ENCODE measurements at regions not wholly inside any gene's neighbourhood (a gene's known extent, or its start where the extent isn't known, plus 50 kb on each side); places are given as distances from the start of the nearest gene placed in this dataset.

- H3K4me3 ChIP-seq (ENCODE audit: low read depth in 1 of 2, low read length in 2 of 2) = no peak overlapping the region
- 34 to 44% methylated on average over 2 of the region's 2 CpGs for WGBS, 2 donors
- H3K9me3 ChIP-seq (ENCODE audit: control insufficient read depth in 2 of 2, insufficient read depth in 1 of 2, low read depth in 1 of 2, low read length in 1 of 2) = no peaks in the 10 kb centered on the region
- H3K27ac ChIP-seq (ENCODE audit: low read depth in 2 of 2, low read length in 1 of 2) = no peak overlapping the region
- H3K36me3 ChIP-seq (ENCODE audit: control insufficient read depth in 2 of 2, insufficient read depth in 2 of 2, low read length in 1 of 2) = no peaks in the 10 kb centered on the region
- H3K4me1 ChIP-seq (ENCODE audit: control insufficient read depth in 2 of 2, insufficient read depth in 2 of 2, low read length in 1 of 2) = no peaks in the 10 kb centered on the region
- no peaks in the 10 kb centered on the region for H3K27me3 ChIP-seq (ENCODE audit: control insufficient read depth in 1 of 2, insufficient read depth in 2 of 2, low read length in 2 of 2)
Measured at GRCh38 chr2:172153156-172153555, 50.5 kb upstream of the DLX2 start.

DNA sequence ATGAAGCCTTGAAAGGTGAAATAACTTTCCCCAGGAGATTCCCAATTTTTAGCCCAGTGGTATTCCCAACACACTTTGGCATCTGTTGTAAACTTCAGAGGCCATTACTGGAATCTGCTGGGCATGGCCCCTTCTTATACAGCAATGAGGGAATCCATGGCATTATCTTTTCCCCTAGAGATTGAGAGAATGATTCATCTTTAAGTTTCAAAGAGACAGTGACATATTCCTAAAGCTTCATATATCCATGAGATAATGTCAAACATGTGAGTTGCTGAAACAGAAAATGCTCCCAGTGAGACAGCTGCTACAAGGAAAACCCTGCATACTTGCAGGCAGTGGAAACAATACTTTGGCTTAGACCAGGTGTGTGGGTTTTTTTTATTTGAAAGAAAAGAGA is 51.1 kb upstream of the DLX2 start:
- H3K27ac ChIP-seq (ENCODE audit: low read depth in 2 of 2, low read length in 1 of 2) = no peak overlapping the region
- no peaks in the 10 kb centered on the region for H3K27me3 ChIP-seq (ENCODE audit: control insufficient read depth in 1 of 2, insufficient read depth in 2 of 2, low read length in 2 of 2)
- H3K4me3 ChIP-seq (ENCODE audit: low read depth in 1 of 2, low read length in 2 of 2) = no peak overlapping the region
- no peaks in the 10 kb centered on the region for H3K36me3 ChIP-seq (ENCODE audit: control insufficient read depth in 2 of 2, insufficient read depth in 2 of 2, low read length in 1 of 2)
- no peaks in the 10 kb centered on the region for H3K4me1 ChIP-seq (ENCODE audit: control insufficient read depth in 2 of 2, insufficient read depth in 2 of 2, low read length in 1 of 2)
- no peaks in the 10 kb centered on the region for H3K9me3 ChIP-seq (ENCODE audit: control insufficient read depth in 2 of 2, insufficient read depth in 1 of 2, low read depth in 1 of 2, low read length in 1 of 2)

DNA sequence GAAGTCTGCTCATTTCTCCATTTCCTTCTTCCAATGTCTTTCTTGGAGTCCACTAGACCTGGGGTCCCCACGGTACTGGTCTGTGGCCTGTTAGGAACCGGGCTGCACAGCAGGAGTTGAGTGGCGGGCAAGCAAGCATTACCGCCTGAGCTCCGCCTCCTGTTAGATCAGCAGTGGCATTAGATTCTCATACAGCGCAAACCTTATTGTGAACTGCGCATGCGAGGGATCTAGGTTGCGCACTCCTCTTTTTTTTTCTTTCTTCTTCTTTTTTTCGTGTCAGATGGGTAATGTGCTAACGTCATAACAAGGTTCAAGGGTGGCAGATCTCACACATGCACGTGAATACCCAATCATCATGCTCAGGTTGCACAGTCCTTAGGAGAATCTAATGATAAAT is 53.1 kb upstream of the DLX2 start:
- H3K36me3 ChIP-seq (ENCODE audit: control insufficient read depth in 2 of 2, insufficient read depth in 2 of 2, low read length in 1 of 2) = no peaks in the 10 kb centered on the region
- 83 to 88% methylated on average over 12 of the region's 12 CpGs for WGBS, 2 donors

GRCh38 chr2:172160839-172161238 is 58.1 kb upstream of the DLX2 start:
- Histone ChIP-seq H3K27me3 (ENCODE audit: control insufficient read depth in 1 of 2, insufficient read depth in 2 of 2, low read length in 2 of 2) (no peaks in the 10 kb centered on the region), H3K36me3 (ENCODE audit: control insufficient read depth in 2 of 2, insufficient read depth in 2 of 2, low read length in 1 of 2) (no peaks in the 10 kb centered on the region), H3K4me1 (ENCODE audit: control insufficient read depth in 2 of 2, insufficient read depth in 2 of 2, low read length in 1 of 2) (no peaks in the 10 kb centered on the region), H3K9me3 (ENCODE audit: control insufficient read depth in 2 of 2, insufficient read depth in 1 of 2, low read depth in 1 of 2, low read length in 1 of 2) (peaks cover 0 to 4% of the 10 kb centered on the region in 2 donors), H3K27ac (ENCODE audit: low read depth in 2 of 2, low read length in 1 of 2) (no peak overlapping the region), H3K4me3 (ENCODE audit: low read depth in 1 of 2, low read length in 2 of 2) (no peak overlapping the region)
- 92 to 94% methylated on average over 1 of the region's 1 CpG for WGBS, 2 donors

More for the DNA sequence above, 53.1 kb upstream of the DLX2 start:
- no peak overlapping the region for H3K27ac ChIP-seq (ENCODE audit: low read depth in 2 of 2, low read length in 1 of 2)
- no peak overlapping the region for H3K4me3 ChIP-seq (ENCODE audit: low read depth in 1 of 2, low read length in 2 of 2)
- no peaks in the 10 kb centered on the region for H3K4me1 ChIP-seq (ENCODE audit: control insufficient read depth in 2 of 2, insufficient read depth in 2 of 2, low read length in 1 of 2)
- H3K27me3 ChIP-seq (ENCODE audit: control insufficient read depth in 1 of 2, insufficient read depth in 2 of 2, low read length in 2 of 2) = no peaks in the 10 kb centered on the region
- H3K9me3 ChIP-seq (ENCODE audit: control insufficient read depth in 2 of 2, insufficient read depth in 1 of 2, low read depth in 1 of 2, low read length in 1 of 2) = no peaks in the 10 kb centered on the region

DNA sequence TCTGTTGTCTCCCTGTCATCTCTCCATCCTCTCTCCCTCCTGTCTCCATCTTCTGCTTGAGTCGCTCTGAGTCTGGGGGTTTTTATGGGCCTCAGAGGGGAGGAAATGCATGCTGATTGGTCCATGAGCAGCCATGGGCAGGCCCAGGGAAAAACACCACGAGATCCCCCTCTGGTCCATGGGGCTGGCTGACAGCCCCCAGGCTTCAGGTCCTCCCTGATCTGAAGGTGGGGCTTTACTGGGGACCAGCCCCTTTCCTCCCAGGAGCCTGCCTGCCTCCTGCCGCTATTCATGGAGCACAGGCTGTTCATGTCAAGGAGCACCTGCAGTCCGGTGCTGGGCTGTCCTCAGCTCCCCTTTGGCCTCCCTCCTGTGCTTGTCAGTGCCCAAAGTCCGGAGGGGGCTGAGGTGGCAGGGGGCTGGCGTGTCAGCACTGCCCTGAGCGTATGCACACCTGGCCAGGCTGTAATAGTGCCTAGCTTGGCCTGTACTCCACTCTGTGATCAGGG is 59.6 kb upstream of the DLX2 start:
- no peaks in the 10 kb centered on the region for H3K4me1 ChIP-seq (ENCODE audit: control insufficient read depth in 2 of 2, insufficient read depth in 2 of 2, low read length in 1 of 2)
- no peak overlapping the region for H3K27ac ChIP-seq (ENCODE audit: low read depth in 2 of 2, low read length in 1 of 2)
- H3K9me3 ChIP-seq (ENCODE audit: control insufficient read depth in 2 of 2, insufficient read depth in 1 of 2, low read depth in 1 of 2, low read length in 1 of 2) = peaks cover 0 to 4% of the 10 kb centered on the region in 2 donors
- no peak overlapping the region for H3K4me3 ChIP-seq (ENCODE audit: low read depth in 1 of 2, low read length in 2 of 2)
- no peaks in the 10 kb centered on the region for H3K27me3 ChIP-seq (ENCODE audit: control insufficient read depth in 1 of 2, insufficient read depth in 2 of 2, low read length in 2 of 2)
- 76 to 88% methylated on average over 6 to 7 of the region's 7 CpGs for WGBS, 2 donors
- H3K36me3 ChIP-seq (ENCODE audit: control insufficient read depth in 2 of 2, insufficient read depth in 2 of 2, low read length in 1 of 2) = no peaks in the 10 kb centered on the region

- peaks cover 0 to 4% of the 10 kb centered on the region in 2 donors for H3K9me3 ChIP-seq (ENCODE audit: control insufficient read depth in 2 of 2, insufficient read depth in 1 of 2, low read depth in 1 of 2, low read length in 1 of 2)
Measured at GRCh38 chr2:172162739-172163336, 60.1 kb upstream of the DLX2 start.

DNA sequence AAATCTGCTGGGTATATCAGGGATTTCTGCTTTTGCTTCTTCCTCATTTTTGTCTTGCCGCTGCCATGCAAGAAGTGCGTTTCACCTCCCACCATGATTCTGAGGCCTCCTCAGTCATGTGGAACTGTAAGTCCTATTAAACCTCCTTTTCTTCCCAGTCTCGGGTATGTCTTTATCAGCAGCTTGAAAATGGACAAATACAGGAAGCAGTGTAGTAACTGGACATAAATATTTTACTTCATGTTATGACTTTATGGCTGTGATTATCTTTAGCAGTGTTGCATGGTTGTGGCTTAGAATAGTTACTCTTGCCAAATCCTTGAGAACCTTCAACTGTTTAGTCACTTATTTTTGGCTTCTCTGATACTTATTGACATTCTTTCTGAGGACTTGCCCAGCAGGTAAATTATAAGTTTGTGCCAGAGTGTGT is 66.2 kb upstream of the DLX2 start:
- Histone ChIP-seq H3K9me3 (ENCODE audit: control insufficient read depth in 2 of 2, insufficient read depth in 1 of 2, low read depth in 1 of 2, low read length in 1 of 2) (no peaks in the 10 kb centered on the region), H3K27ac (ENCODE audit: low read depth in 2 of 2, low read length in 1 of 2) (no peak overlapping the region), H3K4me1 (ENCODE audit: control insufficient read depth in 2 of 2, insufficient read depth in 2 of 2, low read length in 1 of 2) (no peaks in the 10 kb centered on the region), H3K27me3 (ENCODE audit: control insufficient read depth in 1 of 2, insufficient read depth in 2 of 2, low read length in 2 of 2) (no peaks in the 10 kb centered on the region), H3K4me3 (ENCODE audit: low read depth in 1 of 2, low read length in 2 of 2) (no peak overlapping the region), H3K36me3 (ENCODE audit: control insufficient read depth in 2 of 2, insufficient read depth in 2 of 2, low read length in 1 of 2) (no peaks in the 10 kb centered on the region)
- 47 to 49% methylated on average over 3 of the region's 3 CpGs for WGBS, 2 donors

More at GRCh38 chr2:172162739-172163336, 60.1 kb upstream of the DLX2 start:
- Histone ChIP-seq H3K27ac (ENCODE audit: low read depth in 2 of 2, low read length in 1 of 2) (no peak overlapping the region), H3K4me1 (ENCODE audit: control insufficient read depth in 2 of 2, insufficient read depth in 2 of 2, low read length in 1 of 2) (no peaks in the 10 kb centered on the region), H3K36me3 (ENCODE audit: control insufficient read depth in 2 of 2, insufficient read depth in 2 of 2, low read length in 1 of 2) (no peaks in the 10 kb centered on the region), H3K27me3 (ENCODE audit: control insufficient read depth in 1 of 2, insufficient read depth in 2 of 2, low read length in 2 of 2) (no peaks in the 10 kb centered on the region), H3K4me3 (ENCODE audit: low read depth in 1 of 2, low read length in 2 of 2) (no peak overlapping the region)
- WGBS, 2 donors = 94 to 98% methylated on average over 9 of the region's 9 CpGs

DNA sequence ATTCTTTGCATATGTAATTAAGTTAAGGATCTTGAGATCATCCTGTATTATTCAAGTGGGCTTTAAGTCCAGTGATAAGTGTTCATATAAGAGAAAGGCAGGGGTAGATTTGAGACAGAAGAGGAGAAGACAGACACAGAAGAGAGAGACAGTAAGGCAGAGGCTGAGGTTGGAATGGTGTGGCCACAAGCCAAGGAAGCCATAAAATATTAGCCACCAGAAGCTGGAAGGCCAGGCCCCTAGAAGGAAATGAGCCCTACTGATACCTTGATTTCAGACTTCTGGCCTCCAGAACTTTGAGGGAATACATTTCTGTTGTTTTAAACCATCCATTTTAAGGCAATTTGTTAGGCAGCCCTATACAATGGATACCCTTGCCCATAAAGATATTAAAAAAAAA is 66.9 kb upstream of the DLX2 start:
- Histone ChIP-seq H3K27me3 (ENCODE audit: control insufficient read depth in 1 of 2, insufficient read depth in 2 of 2, low read length in 2 of 2) (no peaks in the 10 kb centered on the region), H3K36me3 (ENCODE audit: control insufficient read depth in 2 of 2, insufficient read depth in 2 of 2, low read length in 1 of 2) (no peaks in the 10 kb centered on the region), H3K27ac (ENCODE audit: low read depth in 2 of 2, low read length in 1 of 2) (no peak overlapping the region), H3K4me1 (ENCODE audit: control insufficient read depth in 2 of 2, insufficient read depth in 2 of 2, low read length in 1 of 2) (no peaks in the 10 kb centered on the region), H3K4me3 (ENCODE audit: low read depth in 1 of 2, low read length in 2 of 2) (no peak overlapping the region), H3K9me3 (ENCODE audit: control insufficient read depth in 2 of 2, insufficient read depth in 1 of 2, low read depth in 1 of 2, low read length in 1 of 2) (no peaks in the 10 kb centered on the region)

GRCh38 chr2:172172513-172173173 is 69.9 kb upstream of the DLX2 start:
- Histone ChIP-seq H3K27me3 (ENCODE audit: control insufficient read depth in 1 of 2, insufficient read depth in 2 of 2, low read length in 2 of 2) (no peaks in the 10 kb centered on the region), H3K4me1 (ENCODE audit: control insufficient read depth in 2 of 2, insufficient read depth in 2 of 2, low read length in 1 of 2) (no peaks in the 10 kb centered on the region), H3K27ac (ENCODE audit: low read depth in 2 of 2, low read length in 1 of 2) (peak overlapping the region; percentile 34 to 40), H3K36me3 (ENCODE audit: control insufficient read depth in 2 of 2, insufficient read depth in 2 of 2, low read length in 1 of 2) (no peaks in the 10 kb centered on the region), H3K9me3 (ENCODE audit: control insufficient read depth in 2 of 2, insufficient read depth in 1 of 2, low read depth in 1 of 2, low read length in 1 of 2) (no peaks in the 10 kb centered on the region), H3K4me3 (ENCODE audit: low read depth in 1 of 2, low read length in 2 of 2) (peak overlapping the region; percentile 51 to 56)
- WGBS, 2 donors = 1 to 2% methylated on average over 58 of the region's 58 CpGs

DNA sequence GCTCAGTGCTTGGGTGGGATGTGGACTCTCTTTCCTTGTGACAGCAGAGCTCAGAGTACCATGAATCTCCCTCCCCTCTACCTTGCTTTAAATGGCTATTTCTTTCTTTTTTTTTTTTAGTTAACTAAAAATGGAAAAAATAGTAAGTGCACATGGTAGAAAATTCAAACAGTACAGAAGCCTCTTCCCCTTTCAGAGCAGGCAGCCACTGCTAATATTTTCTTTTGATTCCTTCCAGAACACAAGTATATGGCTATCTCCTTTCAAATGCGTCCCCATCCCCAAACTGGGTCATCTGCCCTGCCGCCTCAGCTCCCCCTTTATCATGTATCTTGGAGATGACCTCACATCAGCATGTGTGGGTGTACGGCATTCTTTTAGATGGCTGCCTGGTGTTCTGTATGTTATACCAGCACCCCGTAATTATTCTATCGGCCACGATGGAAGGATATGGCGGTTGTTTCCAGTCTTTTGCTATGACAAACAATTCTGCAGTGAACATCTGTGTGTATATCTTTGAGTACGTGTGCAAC is 70.5 kb upstream of the DLX2 start:
- H3K9me3 ChIP-seq (ENCODE audit: control insufficient read depth in 2 of 2, insufficient read depth in 1 of 2, low read depth in 1 of 2, low read length in 1 of 2) = no peaks in the 10 kb centered on the region
- H3K36me3 ChIP-seq (ENCODE audit: control insufficient read depth in 2 of 2, insufficient read depth in 2 of 2, low read length in 1 of 2) = no peaks in the 10 kb centered on the region
- H3K27me3 ChIP-seq (ENCODE audit: control insufficient read depth in 1 of 2, insufficient read depth in 2 of 2, low read length in 2 of 2) = no peaks in the 10 kb centered on the region
- WGBS, 2 donors = 88 to 89% methylated on average over 8 of the region's 8 CpGs
- peak overlapping the region in 1 of 2 donors; percentile 51 for H3K4me3 ChIP-seq (ENCODE audit: low read depth in 1 of 2, low read length in 2 of 2)
- H3K27ac ChIP-seq (ENCODE audit: low read depth in 2 of 2, low read length in 1 of 2) = no peak overlapping the region
- no peaks in the 10 kb centered on the region for H3K4me1 ChIP-seq (ENCODE audit: control insufficient read depth in 2 of 2, insufficient read depth in 2 of 2, low read length in 1 of 2)

Data from esophagus (tissue), 2 donors.